Neural progenitor cell (in vitro differentiated cells): ENCODE measurements at regions not wholly inside any gene's neighbourhood (a gene's known extent, or its start where the extent isn't known, plus 50 kb on each side); places are given as distances from the start of the nearest gene placed in this dataset.
A peak's percentile ranks its signal among the peaks of the same experiment; 100 is the strongest.

Source experiments
- DNase-seq: peaks from one replicate; pipeline ENCODE4 v3.0.0-alpha.2; 2016; ENCODE audit warnings: low spot score
- H2AFZ ChIP-seq: fragments of 200-600 bp; sonication (generic); replicated peaks from 2 replicates; pipeline ENCODE4 v1.6.1; 2016; ENCODE audit warnings: antibody characterized with exemption
- H3F3A ChIP-seq: fragments of 200-600 bp; sonication (generic); 2 replicates; pipeline ENCODE4 v1.6.1; 2016; ENCODE audit warnings: antibody characterized with exemption, low read depth
- H3K27ac ChIP-seq: fragments of 200-600 bp; sonication (generic); 2 replicates; pipeline ENCODE4 v1.5.1; 2016; ENCODE audit warnings: mild to moderate bottlenecking
- H3K27me3 ChIP-seq: fragments of 200-600 bp; sonication (generic); 2 replicates; pipeline ENCODE4 v1.6.1; 2016; ENCODE audit warnings: mild to moderate bottlenecking, moderate library complexity
- H3K36me3 ChIP-seq: fragments of 200-600 bp; sonication (generic); 2 replicates; pipeline ENCODE4 v1.5.1; 2016
- H3K4me1 ChIP-seq: fragments of 200-600 bp; sonication (generic); 2 replicates; pipeline ENCODE4 v1.6.1; 2016; ENCODE audit warnings: mixed run types
- H3K4me2 ChIP-seq: fragments of 200-600 bp; sonication (generic); 2 replicates; pipeline ENCODE4 v1.6.1; 2016
- H3K4me3 ChIP-seq: fragments of 200-600 bp; sonication (generic); 2 replicates; pipeline ENCODE4 v1.5.1; 2016
- H3K79me2 ChIP-seq: fragments of 200-600 bp; sonication (generic); 2 replicates; pipeline ENCODE4 v1.6.1; 2016; ENCODE audit warnings: low read depth
- H3K9ac ChIP-seq: fragments of 200-600 bp; sonication (generic); 2 replicates; pipeline ENCODE4 v1.6.1; 2016
- H3K9me3 ChIP-seq: fragments of 200-600 bp; sonication (generic); 2 replicates; pipeline ENCODE4 v1.5.1; 2016; ENCODE audit warnings: low read depth
- H4K20me1 ChIP-seq: fragments of 200-600 bp; sonication (generic); 2 replicates; pipeline ENCODE4 v1.6.1; 2016; ENCODE audit warnings: low read depth
- H3K27ac Mint-ChIP-seq: 3 replicates; pipeline ENCODE4 v1.8.0; 2021; ENCODE audit warnings: mixed read lengths
- H3K27me3 Mint-ChIP-seq: 2 replicates; pipeline ENCODE4 v1.8.0; 2022; ENCODE audit warnings: low read depth, mild to moderate bottlenecking, inconsistent platforms, moderate library complexity, mixed read lengths; ENCODE audit not compliant: insufficient read depth
- H3K36me3 Mint-ChIP-seq: 3 replicates; pipeline ENCODE4 v1.8.0; 2021; ENCODE audit warnings: mixed read lengths
- H3K4me1 Mint-ChIP-seq: 3 replicates; pipeline ENCODE4 v1.8.0; 2021; ENCODE audit warnings: mixed read lengths
- H3K4me3 Mint-ChIP-seq: 3 replicates; pipeline ENCODE4 v1.8.0; 2021; ENCODE audit warnings: mild to moderate bottlenecking, moderate library complexity, mixed read lengths
- H3K9me3 Mint-ChIP-seq: 3 replicates; pipeline ENCODE4 v1.8.0; 2020; ENCODE audit warnings: mixed read lengths
- EZH2 ChIP-seq: fragments of 200-600 bp; sonication (generic); IDR thresholded peaks from 2 replicates; pipeline ENCODE4 v1.6.1; 2017; ENCODE audit warnings: antibody characterized with exemption, mild to moderate bottlenecking, moderate library complexity
- EZH2phosphoT487 ChIP-seq: fragments of 200-600 bp; sonication (generic); IDR thresholded peaks from 2 replicates; pipeline ENCODE4 v1.6.1; 2017; ENCODE audit warnings: antibody characterized with exemption
- TF ChIP-seq, protein P1 (sequence below): fragments of 200-600 bp; sonication (generic); IDR thresholded peaks from 2 replicates; pipeline ENCODE4 v1.5.1; 2017; ENCODE audit warnings: antibody characterized with exemption, mild to moderate bottlenecking

DNA sequence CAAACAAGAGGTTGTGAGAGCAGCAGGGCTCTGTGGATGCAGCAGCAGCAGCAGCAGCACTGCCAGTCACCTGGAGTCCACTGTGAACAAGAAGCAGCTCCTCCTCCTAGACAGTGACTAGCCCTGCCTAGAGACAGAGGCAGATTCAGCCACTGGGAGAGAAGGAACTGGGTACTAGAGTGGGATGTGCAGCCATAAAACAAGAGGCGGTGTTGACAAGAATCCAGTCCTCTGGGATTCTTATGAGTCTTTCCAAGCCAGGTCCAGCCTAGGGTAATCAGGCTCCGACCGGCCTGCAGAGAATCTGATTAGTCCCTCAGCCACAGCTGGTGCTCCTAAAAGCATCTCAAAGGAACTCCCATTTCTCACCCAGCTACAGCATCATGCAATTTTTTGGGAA lies 83.9 kb upstream of the USP47 start:
- no peak for TF ChIP-seq EZH2phosphoT487
- TF ChIP-seq EZH2, result no peak
- TF ChIP-seq, protein P1, sequence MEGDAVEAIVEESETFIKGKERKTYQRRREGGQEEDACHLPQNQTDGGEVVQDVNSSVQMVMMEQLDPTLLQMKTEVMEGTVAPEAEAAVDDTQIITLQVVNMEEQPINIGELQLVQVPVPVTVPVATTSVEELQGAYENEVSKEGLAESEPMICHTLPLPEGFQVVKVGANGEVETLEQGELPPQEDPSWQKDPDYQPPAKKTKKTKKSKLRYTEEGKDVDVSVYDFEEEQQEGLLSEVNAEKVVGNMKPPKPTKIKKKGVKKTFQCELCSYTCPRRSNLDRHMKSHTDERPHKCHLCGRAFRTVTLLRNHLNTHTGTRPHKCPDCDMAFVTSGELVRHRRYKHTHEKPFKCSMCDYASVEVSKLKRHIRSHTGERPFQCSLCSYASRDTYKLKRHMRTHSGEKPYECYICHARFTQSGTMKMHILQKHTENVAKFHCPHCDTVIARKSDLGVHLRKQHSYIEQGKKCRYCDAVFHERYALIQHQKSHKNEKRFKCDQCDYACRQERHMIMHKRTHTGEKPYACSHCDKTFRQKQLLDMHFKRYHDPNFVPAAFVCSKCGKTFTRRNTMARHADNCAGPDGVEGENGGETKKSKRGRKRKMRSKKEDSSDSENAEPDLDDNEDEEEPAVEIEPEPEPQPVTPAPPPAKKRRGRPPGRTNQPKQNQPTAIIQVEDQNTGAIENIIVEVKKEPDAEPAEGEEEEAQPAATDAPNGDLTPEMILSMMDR, result no peak
- Histone ChIP-seq H3K79me2 (no peaks in the 10 kb centered on the region), H2AFZ (peak overlapping the region; percentile 42), H3K4me3 (no peak overlapping the region), H3K27ac (no peak overlapping the region), H4K20me1 (no peaks in the 10 kb centered on the region), H3K27me3 (no peaks in the 10 kb centered on the region), H3K9ac (no peak overlapping the region), H3F3A (no peaks in the 10 kb centered on the region), H3K9me3 (no peaks in the 10 kb centered on the region), H3K4me2 (no peak overlapping the region), H3K4me1 (peaks cover 2% of the 10 kb centered on the region), H3K36me3 (no peaks in the 10 kb centered on the region)
- Mint-ChIP-seq H3K4me3 (no peak overlapping the region), H3K4me1 (peaks cover 2% of the 10 kb centered on the region), H3K27me3 (peaks cover 4% of the 10 kb centered on the region), H3K27ac (no peak overlapping the region), H3K36me3 (no peaks in the 10 kb centered on the region), H3K9me3 (no peaks in the 10 kb centered on the region)
- peak; percentile 13 for DNase-seq

GRCh38 chr11:11756718-11757117 lies 85.1 kb upstream of the USP47 start:
- no peak overlapping the region for H3K27ac Mint-ChIP-seq
- TF ChIP-seq, protein P1, result no peak
- no peak overlapping the region for H2AFZ ChIP-seq
- H3K36me3 Mint-ChIP-seq, result no peaks in the 10 kb centered on the region
- H3K36me3 ChIP-seq, result no peaks in the 10 kb centered on the region
- H3K4me1 ChIP-seq, result peaks cover 6% of the 10 kb centered on the region
- no peaks in the 10 kb centered on the region for H3K9me3 Mint-ChIP-seq
- H3K4me1 Mint-ChIP-seq, result peaks cover 2% of the 10 kb centered on the region
- no peaks in the 10 kb centered on the region for H4K20me1 ChIP-seq
- H3K4me3 ChIP-seq, result no peak overlapping the region
- H3K4me3 Mint-ChIP-seq, result no peak overlapping the region
- H3K9ac ChIP-seq, result no peak overlapping the region
- no peaks in the 10 kb centered on the region for H3F3A ChIP-seq
- no peak overlapping the region for H3K27ac ChIP-seq
- no peaks in the 10 kb centered on the region for H3K79me2 ChIP-seq
- DNase-seq, result no peak
- H3K27me3 Mint-ChIP-seq, result peaks cover 2% of the 10 kb centered on the region
- no peaks in the 10 kb centered on the region for H3K9me3 ChIP-seq
- H3K4me2 ChIP-seq, result no peak overlapping the region
- no peaks in the 10 kb centered on the region for H3K27me3 ChIP-seq

- H4K20me1 ChIP-seq, result no peaks in the 10 kb centered on the region
- H3K4me3 Mint-ChIP-seq, result no peak overlapping the region
- H3K27me3 ChIP-seq, result no peaks in the 10 kb centered on the region
- no peaks in the 10 kb centered on the region for H3K9me3 Mint-ChIP-seq
- no peaks in the 10 kb centered on the region for H3K79me2 ChIP-seq
- no peak overlapping the region for H2AFZ ChIP-seq
- peaks cover 6% of the 10 kb centered on the region for H3K4me1 ChIP-seq
- no peaks in the 10 kb centered on the region for H3K9me3 ChIP-seq
- no peaks in the 10 kb centered on the region for H3K36me3 ChIP-seq
- H3K27me3 Mint-ChIP-seq, result peaks cover 2% of the 10 kb centered on the region
- no peak overlapping the region for H3K4me2 ChIP-seq
- no peak for TF ChIP-seq EZH2
- TF ChIP-seq, protein P1, result no peak
- no peak for TF ChIP-seq EZH2phosphoT487
- H3K27ac Mint-ChIP-seq, result no peak overlapping the region
- no peak overlapping the region for H3K27ac ChIP-seq
- no peaks in the 10 kb centered on the region for H3F3A ChIP-seq
- no peak for DNase-seq
- no peak overlapping the region for H3K9ac ChIP-seq
- H3K36me3 Mint-ChIP-seq, result no peaks in the 10 kb centered on the region
- H3K4me3 ChIP-seq, result no peak overlapping the region
- H3K4me1 Mint-ChIP-seq, result peaks cover 2% of the 10 kb centered on the region
These were observed 85.9 kb upstream of the USP47 start for GRCh38 chr11:11755871-11756270.

- Mint-ChIP-seq H3K27me3 (peaks cover 2% of the 10 kb centered on the region), H3K27ac (no peak overlapping the region), H3K9me3 (no peaks in the 10 kb centered on the region), H3K4me1 (peaks cover 2% of the 10 kb centered on the region), H3K4me3 (no peak overlapping the region), H3K36me3 (no peaks in the 10 kb centered on the region)
- Histone ChIP-seq H3K27me3 (no peaks in the 10 kb centered on the region), H3K27ac (no peak overlapping the region), H3K36me3 (no peaks in the 10 kb centered on the region), H3K9ac (no peak overlapping the region), H2AFZ (no peak overlapping the region), H3K4me1 (peaks cover 6% of the 10 kb centered on the region), H3K4me2 (no peak overlapping the region), H4K20me1 (no peaks in the 10 kb centered on the region), H3K79me2 (no peaks in the 10 kb centered on the region), H3F3A (no peaks in the 10 kb centered on the region), H3K4me3 (no peak overlapping the region), H3K9me3 (no peaks in the 10 kb centered on the region)
- TF ChIP-seq EZH2phosphoT487 (no peak), EZH2 (no peak)
- TF ChIP-seq, protein P1, result no peak
- peak; percentile 5 for DNase-seq
These were observed 89.1 kb upstream of the USP47 start for GRCh38 chr11:11752679-11753078.
